ENCODE measurements at regions not wholly inside any gene's neighbourhood (a gene's known extent, or its start where the extent isn't known, plus 50 kb on each side); places are given as distances from the start of the nearest gene placed in this dataset.

- TF ChIP-seq CTCF (IDR thresholded peaks at IDR 0.05) (no peak), POLR2A (IDR thresholded peaks at IDR 0.05) (no peak)
Observed at GRCh38 chr7:16348251-16348650, 73.1 kb downstream of the CRPPA start.
